WERI-Rb-1 (cell line): ENCODE measurements at regions not wholly inside any gene's neighbourhood (a gene's known extent, or its start where the extent isn't known, plus 50 kb on each side); places are given as distances from the start of the nearest gene placed in this dataset.

Experiments used
- DNase-seq: peaks from one replicate; pipeline ENCODE4 v3.0.0-alpha.2; 2020
- H3K27ac ChIP-seq: fragments of 250-450 bp; sonication (Bioruptor Pico); 2 replicates; pipeline ENCODE4 v1.5.1; 2020; ENCODE audit warnings: mild to moderate bottlenecking, moderate library complexity
- H3K27me3 ChIP-seq: fragments of 250-450 bp; sonication (Bioruptor Pico); 2 replicates; pipeline ENCODE4 v1.5.1; 2021; ENCODE audit warnings: mild to moderate bottlenecking, low read depth, moderate library complexity; ENCODE audit not compliant: insufficient read depth, severe bottlenecking
- H3K36me3 ChIP-seq: fragments of 250-450 bp; sonication (Bioruptor Pico); 2 replicates; pipeline ENCODE4 v1.5.1; 2020; ENCODE audit warnings: mild to moderate bottlenecking, moderate library complexity
- H3K4me3 ChIP-seq: 2 replicates; pipeline ENCODE4 v1.5.1; 2011; ENCODE audit warnings: low read depth, mild to moderate bottlenecking, control low read depth, low read length
- H3K9me3 ChIP-seq: fragments of 250-450 bp; sonication (Bioruptor Pico); 2 replicates; pipeline ENCODE4 v1.5.1; 2021; ENCODE audit warnings: mild to moderate bottlenecking, moderate library complexity; ENCODE audit not compliant: severe bottlenecking
- TF ChIP-seq, protein P1 (sequence below): IDR thresholded peaks from 2 replicates; pipeline ENCODE4 v1.5.1; 2011; ENCODE audit warnings: low read depth, mild to moderate bottlenecking, control low read depth, inconsistent platforms, low read length

DNA sequence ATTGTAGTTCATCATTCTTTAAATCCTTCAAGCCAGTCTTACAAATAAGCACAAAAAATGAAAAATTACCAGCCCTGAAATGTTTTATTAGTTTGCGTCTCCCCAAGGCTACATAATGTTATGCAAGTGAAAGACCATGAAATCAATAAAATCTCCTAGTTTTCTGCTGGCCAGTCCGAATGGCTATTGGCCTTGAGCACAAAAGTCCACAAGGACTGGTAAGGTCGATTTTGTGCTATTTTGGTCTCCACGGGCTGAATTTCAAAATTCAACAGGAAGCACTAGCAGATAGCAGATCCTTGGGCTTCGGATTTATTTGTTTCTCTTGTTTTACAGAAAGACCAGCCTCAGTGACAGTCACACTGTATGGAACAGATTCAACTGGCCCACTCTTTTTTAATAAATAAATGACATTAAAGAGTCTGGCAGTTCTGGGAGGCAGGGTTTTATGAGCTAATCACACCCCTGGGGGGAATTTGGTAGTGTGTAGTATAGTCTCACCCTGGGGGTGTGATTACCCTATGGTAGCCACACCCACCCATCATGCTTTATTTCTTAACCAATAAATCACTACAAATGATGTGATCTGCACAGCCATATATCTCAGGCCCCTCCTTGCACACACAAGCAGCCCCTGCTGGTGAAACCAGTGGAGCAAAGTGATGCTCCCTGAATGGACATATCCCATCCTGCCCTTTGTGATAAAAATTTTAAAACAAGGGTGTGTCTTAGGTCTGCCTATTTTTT, 51.1 kb upstream of the TMEM33 start:
- Histone ChIP-seq H3K4me3 (no peak overlapping the region), H3K27me3 (no peaks in the 10 kb centered on the region)

DNA sequence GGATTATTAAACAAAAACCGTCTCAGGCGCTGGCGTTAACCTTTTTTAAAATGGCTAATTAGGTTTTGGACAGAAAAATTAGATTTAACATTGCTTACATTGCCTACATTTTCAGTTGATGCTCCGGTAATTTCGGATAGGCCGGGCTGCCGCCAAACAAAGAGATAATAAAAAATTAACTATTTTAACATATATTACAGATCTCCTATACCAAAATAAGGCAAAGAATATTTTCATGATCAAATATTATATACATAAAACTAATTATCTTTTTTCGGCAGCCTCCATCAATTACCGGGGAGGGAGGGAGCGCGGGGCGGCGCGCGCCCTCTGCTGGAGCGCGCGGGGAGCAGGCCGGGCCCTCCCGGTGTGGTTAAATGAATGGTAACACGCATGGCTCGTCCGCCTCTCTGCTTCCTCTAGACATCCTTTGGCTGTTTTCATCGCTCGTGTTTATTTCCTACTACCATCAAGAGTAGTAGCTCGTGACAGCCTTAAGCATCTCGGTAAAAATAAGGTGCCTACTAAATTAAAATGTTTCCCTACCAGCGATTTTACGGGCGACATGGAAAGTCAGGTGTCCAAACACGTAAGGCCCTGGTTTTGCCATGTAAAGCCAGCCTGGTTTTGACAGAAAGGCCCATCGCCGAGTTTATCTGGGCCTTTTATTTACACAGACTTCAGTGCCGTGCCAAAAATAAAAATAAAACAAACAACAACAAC, 52.4 kb upstream of the TMEM33 start:
- peaks cover 6% of the 10 kb centered on the region for H3K9me3 ChIP-seq
- peak; percentile 35 for DNase-seq
- H3K36me3 ChIP-seq: no peaks in the 10 kb centered on the region
- peak overlapping the region; percentile 50 for H3K4me3 ChIP-seq
- no peaks in the 10 kb centered on the region for H3K27me3 ChIP-seq
- H3K27ac ChIP-seq: no peak overlapping the region
- TF ChIP-seq, protein P1, sequence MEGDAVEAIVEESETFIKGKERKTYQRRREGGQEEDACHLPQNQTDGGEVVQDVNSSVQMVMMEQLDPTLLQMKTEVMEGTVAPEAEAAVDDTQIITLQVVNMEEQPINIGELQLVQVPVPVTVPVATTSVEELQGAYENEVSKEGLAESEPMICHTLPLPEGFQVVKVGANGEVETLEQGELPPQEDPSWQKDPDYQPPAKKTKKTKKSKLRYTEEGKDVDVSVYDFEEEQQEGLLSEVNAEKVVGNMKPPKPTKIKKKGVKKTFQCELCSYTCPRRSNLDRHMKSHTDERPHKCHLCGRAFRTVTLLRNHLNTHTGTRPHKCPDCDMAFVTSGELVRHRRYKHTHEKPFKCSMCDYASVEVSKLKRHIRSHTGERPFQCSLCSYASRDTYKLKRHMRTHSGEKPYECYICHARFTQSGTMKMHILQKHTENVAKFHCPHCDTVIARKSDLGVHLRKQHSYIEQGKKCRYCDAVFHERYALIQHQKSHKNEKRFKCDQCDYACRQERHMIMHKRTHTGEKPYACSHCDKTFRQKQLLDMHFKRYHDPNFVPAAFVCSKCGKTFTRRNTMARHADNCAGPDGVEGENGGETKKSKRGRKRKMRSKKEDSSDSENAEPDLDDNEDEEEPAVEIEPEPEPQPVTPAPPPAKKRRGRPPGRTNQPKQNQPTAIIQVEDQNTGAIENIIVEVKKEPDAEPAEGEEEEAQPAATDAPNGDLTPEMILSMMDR: peak; percentile 76

More for the DNA sequence above, 51.1 kb upstream of the TMEM33 start:
- H3K27ac ChIP-seq: no peak overlapping the region
- DNase-seq: no peak
- peaks cover 6% of the 10 kb centered on the region for H3K9me3 ChIP-seq
- no peaks in the 10 kb centered on the region for H3K36me3 ChIP-seq
- TF ChIP-seq, protein P1: peak; percentile 33

DNA sequence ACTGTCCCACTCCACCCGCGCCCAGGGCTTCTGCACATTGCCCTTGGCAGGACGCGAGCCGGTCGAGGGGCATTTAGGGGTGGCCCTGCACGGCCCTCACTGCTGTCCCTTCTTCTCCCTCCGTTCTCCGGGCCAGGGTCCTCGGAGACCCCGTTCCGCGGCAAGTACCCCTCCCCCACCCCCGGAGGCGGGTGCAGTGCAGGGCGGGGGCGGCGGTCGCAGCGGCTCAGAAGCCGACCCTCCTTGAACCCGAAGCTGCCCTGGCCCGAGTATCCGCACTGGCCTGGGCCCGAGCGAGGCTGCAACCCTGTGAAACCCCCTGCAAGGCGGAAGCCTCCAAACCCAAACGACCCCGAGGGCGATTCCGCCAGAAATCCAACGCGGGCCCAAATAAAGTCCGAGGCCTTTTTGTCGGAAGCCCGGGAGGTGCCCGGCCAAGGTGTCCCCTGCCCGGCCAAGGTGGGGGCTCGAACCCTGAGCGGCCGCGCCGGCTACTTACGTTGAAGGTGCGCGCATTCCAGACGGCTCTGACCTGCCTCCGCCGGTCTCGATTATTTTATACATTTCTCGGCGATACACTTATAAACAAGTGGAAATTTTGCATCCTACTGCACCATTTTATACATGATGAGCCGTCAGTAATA, 53.1 kb upstream of the TMEM33 start:
- H3K27me3 ChIP-seq: no peaks in the 10 kb centered on the region

DNA sequence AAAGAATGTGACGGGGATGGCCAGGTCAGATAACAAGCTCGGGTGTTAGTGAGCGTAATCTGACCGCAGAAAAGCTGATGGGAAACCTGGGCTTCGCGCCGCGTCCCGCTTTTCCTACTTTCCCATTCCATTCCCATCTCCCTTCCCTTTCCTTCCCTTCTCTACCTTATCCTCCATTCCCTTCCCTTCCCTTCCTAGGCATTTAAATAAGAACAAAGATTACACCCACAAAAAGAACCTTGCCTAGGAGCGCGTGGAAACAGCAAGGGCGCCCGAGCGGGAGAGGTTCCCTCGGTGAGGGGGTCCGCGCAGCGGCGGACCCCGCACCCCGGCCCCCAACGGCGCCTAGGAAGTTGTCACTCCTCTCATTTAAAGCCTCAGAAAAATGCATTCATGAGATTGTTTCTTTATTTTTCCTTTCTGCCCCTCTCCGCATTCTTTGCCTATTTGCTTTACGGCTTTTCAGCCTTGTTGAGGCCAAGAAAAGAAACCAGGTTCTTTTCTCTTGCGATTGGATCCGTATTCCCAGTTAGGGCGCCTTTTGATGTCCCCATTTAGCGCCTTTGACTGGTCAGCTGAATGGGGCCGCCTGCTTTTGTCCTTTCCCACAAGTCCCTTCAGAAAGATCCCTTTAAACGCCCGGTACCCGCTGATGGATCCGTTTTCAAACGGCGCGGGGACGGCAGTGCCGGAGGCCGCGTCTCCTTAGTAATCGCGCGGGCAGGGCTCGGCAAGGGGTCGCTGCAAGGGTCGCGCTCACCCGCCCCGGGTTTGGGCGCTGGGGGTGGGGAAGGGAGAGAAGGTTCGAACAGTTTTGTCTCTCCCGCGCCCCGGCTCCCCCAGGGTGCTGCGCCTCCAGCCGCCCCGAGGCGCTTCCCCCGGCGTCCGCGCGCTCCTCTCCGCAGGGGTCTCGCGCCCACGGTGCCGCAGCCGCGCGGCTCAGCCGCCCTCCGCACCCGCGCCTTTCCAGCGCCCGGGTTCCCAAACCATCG, 54.1 kb upstream of the TMEM33 start:
- no peak overlapping the region for H3K4me3 ChIP-seq
- no peak overlapping the region for H3K27ac ChIP-seq
- no peaks in the 10 kb centered on the region for H3K36me3 ChIP-seq
- TF ChIP-seq, protein P1: no peak
- H3K27me3 ChIP-seq: no peaks in the 10 kb centered on the region
- no peak for DNase-seq
- peaks cover 6% of the 10 kb centered on the region for H3K9me3 ChIP-seq

More for the DNA sequence above, 53.1 kb upstream of the TMEM33 start:
- Histone ChIP-seq H3K36me3 (no peaks in the 10 kb centered on the region), H3K27ac (no peak overlapping the region), H3K4me3 (peak overlapping the region; percentile 50), H3K9me3 (peaks cover 6% of the 10 kb centered on the region)
- TF ChIP-seq, protein P1: no peak
- DNase-seq: no peak
